Prostate gland (tissue), 2 donors: ENCODE measurements at regions not wholly inside any gene's neighbourhood (a gene's known extent, or its start where the extent isn't known, plus 50 kb on each side); places are given as distances from the start of the nearest gene placed in this dataset.

Source experiments
- POLR2A ChIP-seq: fragments of 450-650 bp; IDR thresholded peaks from one replicate; pipeline ENCODE4 v1.6.1; 2016; ENCODE audit warnings: antibody characterized with exemption, mild to moderate bottlenecking
- POLR2AphosphoS5 ChIP-seq: sonication (generic); formaldehyde crosslinking; IDR thresholded peaks from one replicate; pipeline ENCODE4 v1.6.1; 2017; ENCODE audit warnings: antibody characterized with exemption
- TF ChIP-seq, protein P1 (sequence below), 4 experiments: fragments of 200-600 bp in 2 of 4; fragments of 450-650 bp in 2 of 4; sonication (generic) in 2 of 4; IDR thresholded peaks; 1 replicate in 3 of 4; 2 replicates in 1 of 4; pipeline ENCODE4 v1.5.1; 2016 to 2019; ENCODE audit warnings: antibody characterized with exemption in 4 of 4, mild to moderate bottlenecking in 2 of 4, moderate library complexity in 2 of 4

DNA sequence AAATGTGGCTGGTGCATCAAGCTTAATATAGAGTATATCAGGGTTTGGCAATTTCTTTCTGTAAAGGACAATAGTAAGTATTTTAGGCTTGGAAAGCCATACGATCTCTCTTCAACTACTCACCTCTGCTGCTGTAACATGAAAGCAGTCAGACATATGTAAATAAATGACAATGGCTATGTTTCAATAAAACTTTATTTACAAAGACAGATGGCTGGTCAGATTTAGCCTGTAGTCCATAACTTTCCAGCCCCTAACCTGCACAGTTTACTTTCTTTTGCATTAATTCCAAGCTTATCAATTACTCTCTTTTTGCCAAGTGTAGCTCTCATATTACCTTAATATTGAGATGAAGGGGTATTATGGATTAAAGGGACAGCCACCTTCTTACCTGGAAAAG, 83.1 kb downstream of the LRATD1 start:
- TF ChIP-seq, protein P1, sequence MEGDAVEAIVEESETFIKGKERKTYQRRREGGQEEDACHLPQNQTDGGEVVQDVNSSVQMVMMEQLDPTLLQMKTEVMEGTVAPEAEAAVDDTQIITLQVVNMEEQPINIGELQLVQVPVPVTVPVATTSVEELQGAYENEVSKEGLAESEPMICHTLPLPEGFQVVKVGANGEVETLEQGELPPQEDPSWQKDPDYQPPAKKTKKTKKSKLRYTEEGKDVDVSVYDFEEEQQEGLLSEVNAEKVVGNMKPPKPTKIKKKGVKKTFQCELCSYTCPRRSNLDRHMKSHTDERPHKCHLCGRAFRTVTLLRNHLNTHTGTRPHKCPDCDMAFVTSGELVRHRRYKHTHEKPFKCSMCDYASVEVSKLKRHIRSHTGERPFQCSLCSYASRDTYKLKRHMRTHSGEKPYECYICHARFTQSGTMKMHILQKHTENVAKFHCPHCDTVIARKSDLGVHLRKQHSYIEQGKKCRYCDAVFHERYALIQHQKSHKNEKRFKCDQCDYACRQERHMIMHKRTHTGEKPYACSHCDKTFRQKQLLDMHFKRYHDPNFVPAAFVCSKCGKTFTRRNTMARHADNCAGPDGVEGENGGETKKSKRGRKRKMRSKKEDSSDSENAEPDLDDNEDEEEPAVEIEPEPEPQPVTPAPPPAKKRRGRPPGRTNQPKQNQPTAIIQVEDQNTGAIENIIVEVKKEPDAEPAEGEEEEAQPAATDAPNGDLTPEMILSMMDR (IDR thresholded peaks at IDR 0.05) = no peak
- TF ChIP-seq POLR2A = no peak
- TF ChIP-seq POLR2AphosphoS5 = no peak
